ENCODE measurements at regions not wholly inside any gene's neighbourhood (a gene's known extent, or its start where the extent isn't known, plus 50 kb on each side); places are given as distances from the start of the nearest gene placed in this dataset.

GRCh38 chr13:30020726-30021312 lies 170.4 kb upstream of the UBL3 start:
- Histone ChIP-seq H3K4me1 (ENCODE audit: control insufficient read depth, insufficient read depth, low read length) (no peaks in the 10 kb centered on the region), H3K4me3 (ENCODE audit: low read depth, low read length) (no peak overlapping the region), H3K27ac (ENCODE audit: extremely low read depth, low read depth, low read length) (no peak overlapping the region), H3K36me3 (ENCODE audit: control insufficient read depth in 2 of 2, insufficient read depth in 1 of 2, low read length in 2 of 2) (no peaks in the 10 kb centered on the region), H3K9me3 (ENCODE audit: control insufficient read depth, insufficient read depth, low read depth, low read length) (no peaks in the 10 kb centered on the region)
- ChIA-PET CTCF (interaction anchor here (0.6 to 0.7 kb wide), 2 partner anchors 172 to 268 kb away, joined by 3 read pairs; no protein-coding TSS in a partner anchor), POLR2A (interaction anchor here (0.5 kb wide), 1 partner anchor 543 kb away, joined by 7 read pairs; no protein-coding TSS in a partner anchor)
- TF ChIP-seq REST (tag by site-specific recombination; IDR thresholded peaks at IDR 0.05): peak; percentile 86
- no peak for TF ChIP-seq TSHZ1 (tag by site-specific recombination; IDR thresholded peaks at IDR 0.05; ENCODE audit: borderline replicate concordance)

GRCh38 chr13:30019648-30020626 lies 169.5 kb upstream of the UBL3 start:
- TF ChIP-seq PRDM10 (tag by site-specific recombination; IDR thresholded peaks at IDR 0.05): no peak
- no peak for TF ChIP-seq FEZF1 (tag by site-specific recombination; IDR thresholded peaks at IDR 0.05)
- no peak for TF ChIP-seq PRDM1 (tag by site-specific recombination; IDR thresholded peaks at IDR 0.05)
- peak; percentile 85 for TF ChIP-seq EGR2 (tag by site-specific recombination; IDR thresholded peaks at IDR 0.05; ENCODE audit: low read depth)
- TF ChIP-seq ZNF600 (tag by site-specific recombination; IDR thresholded peaks at IDR 0.05): no peak
- TF ChIP-seq ZFHX2 (tag by site-specific recombination; conservative IDR thresholded peaks at IDR 0.05): peak; percentile 78
- no peak for TF ChIP-seq SALL2 (tag by site-specific recombination; IDR thresholded peaks at IDR 0.05; ENCODE audit: borderline replicate concordance)
- TF ChIP-seq SCRT1 (tag by site-specific recombination; IDR thresholded peaks at IDR 0.05; ENCODE audit: borderline replicate concordance): no peak
- no peak for TF ChIP-seq ZNF366 (tag by site-specific recombination; conservative IDR thresholded peaks at IDR 0.05)
- POLR2A ChIA-PET: interaction anchor here (0.5 kb wide), 1 partner anchor 544 kb away, joined by 7 read pairs; no protein-coding TSS in a partner anchor
- Histone ChIP-seq H3K36me3 (ENCODE audit: control insufficient read depth in 2 of 2, insufficient read depth in 1 of 2, low read length in 2 of 2) (no peaks in the 10 kb centered on the region), H3K4me1 (ENCODE audit: control insufficient read depth, insufficient read depth, low read length) (no peaks in the 10 kb centered on the region), H3K27ac (ENCODE audit: extremely low read depth, low read depth, low read length) (no peak overlapping the region), H3K4me3 (ENCODE audit: low read depth, low read length) (no peak overlapping the region), H3K9me3 (ENCODE audit: control insufficient read depth, insufficient read depth, low read depth, low read length) (no peaks in the 10 kb centered on the region)
- CTCF ChIA-PET: interaction anchor here (0.6 to 0.7 kb wide), 2 partner anchors 173 to 267 kb away, joined by 3 read pairs; no protein-coding TSS in a partner anchor
